Kidney epithelial cell (primary cell): ENCODE measurements at regions not wholly inside any gene's neighbourhood (a gene's known extent, or its start where the extent isn't known, plus 50 kb on each side); places are given as distances from the start of the nearest gene placed in this dataset.

Source experiments
- DNase-seq: peaks from one replicate; pipeline ENCODE4 v3.0.0-alpha.2; 2010; ENCODE audit warnings: low read depth
- H3K27me3 ChIP-seq: 2 replicates; pipeline ENCODE4 v1.6.0; 2011; ENCODE audit warnings: low read length; ENCODE audit not compliant: control insufficient read depth, insufficient read depth
- H3K36me3 ChIP-seq: 2 replicates; pipeline ENCODE4 v1.5.1; 2011; ENCODE audit warnings: low read length; ENCODE audit not compliant: control insufficient read depth, insufficient read depth
- H3K4me3 ChIP-seq: 2 replicates; pipeline ENCODE4 v1.5.1; 2011; ENCODE audit warnings: low read depth, mild to moderate bottlenecking, control low read depth, low read length
- CTCF ChIP-seq: IDR thresholded peaks from 2 replicates; pipeline ENCODE4 v1.5.1; 2011; ENCODE audit warnings: mild to moderate bottlenecking, moderate library complexity, low read length, control low read depth, inconsistent platforms; ENCODE audit not compliant: insufficient read depth, poor library complexity, severe bottlenecking

GRCh38 chr5:98564836-98565235, 208.6 kb upstream of the RGMB start:
- DNase-seq, result no peak
- TF ChIP-seq CTCF, result no peak
- Histone ChIP-seq H3K27me3 (no peaks in the 10 kb centered on the region), H3K4me3 (no peak overlapping the region), H3K36me3 (no peaks in the 10 kb centered on the region)

- no peak for TF ChIP-seq CTCF
Observed at GRCh38 chr5:98568336-98568735, 205.1 kb upstream of the RGMB start.

GRCh38 chr5:98569288-98569687, 204.2 kb upstream of the RGMB start:
- no peak overlapping the region for H3K4me3 ChIP-seq
- no peaks in the 10 kb centered on the region for H3K36me3 ChIP-seq
- TF ChIP-seq CTCF, result no peak
- no peaks in the 10 kb centered on the region for H3K27me3 ChIP-seq
- no peak for DNase-seq

More at GRCh38 chr5:98568336-98568735, 205.1 kb upstream of the RGMB start:
- no peak for DNase-seq
- Histone ChIP-seq H3K4me3 (no peak overlapping the region), H3K36me3 (no peaks in the 10 kb centered on the region), H3K27me3 (no peaks in the 10 kb centered on the region)

GRCh38 chr5:98570010-98570409, 203.5 kb upstream of the RGMB start:
- Histone ChIP-seq H3K27me3 (no peaks in the 10 kb centered on the region), H3K4me3 (no peak overlapping the region), H3K36me3 (no peaks in the 10 kb centered on the region)
- no peak for DNase-seq
- no peak for TF ChIP-seq CTCF

GRCh38 chr5:98570661-98571191, 202.7 kb upstream of the RGMB start:
- Histone ChIP-seq H3K27me3 (no peaks in the 10 kb centered on the region), H3K36me3 (no peaks in the 10 kb centered on the region), H3K4me3 (no peak overlapping the region)
- TF ChIP-seq CTCF, result no peak
- DNase-seq, result no peak

GRCh38 chr5:98573834-98574320, 199.6 kb upstream of the RGMB start:
- no peak overlapping the region for H3K4me3 ChIP-seq
- DNase-seq, result no peak

More at GRCh38 chr5:98573834-98574320, 199.6 kb upstream of the RGMB start:
- no peaks in the 10 kb centered on the region for H3K36me3 ChIP-seq
- H3K27me3 ChIP-seq, result no peaks in the 10 kb centered on the region
- no peak for TF ChIP-seq CTCF
